A673 (cell line): ENCODE measurements at regions not wholly inside any gene's neighbourhood (a gene's known extent, or its start where the extent isn't known, plus 50 kb on each side); places are given as distances from the start of the nearest gene placed in this dataset.

ENCODE experiments used
- EZH2 ChIP-seq: fragments of 200-600 bp; sonication (generic); IDR thresholded peaks from 2 replicates; pipeline ENCODE4 v1.6.1; 2017; ENCODE audit warnings: borderline replicate concordance, low read depth, mild to moderate bottlenecking, mixed read lengths, antibody characterized with exemption, low read length; ENCODE audit not compliant: poor library complexity, severe bottlenecking
- TF ChIP-seq, protein P1 (sequence below): fragments of 300-800, 200-600 bp; sonication (generic); conservative IDR thresholded peaks from 2 replicates; pipeline ENCODE4 v1.5.1; 2017; ENCODE audit warnings: low read depth, mild to moderate bottlenecking, antibody characterized with exemption, low read length, moderate library complexity, mixed read lengths

DNA sequence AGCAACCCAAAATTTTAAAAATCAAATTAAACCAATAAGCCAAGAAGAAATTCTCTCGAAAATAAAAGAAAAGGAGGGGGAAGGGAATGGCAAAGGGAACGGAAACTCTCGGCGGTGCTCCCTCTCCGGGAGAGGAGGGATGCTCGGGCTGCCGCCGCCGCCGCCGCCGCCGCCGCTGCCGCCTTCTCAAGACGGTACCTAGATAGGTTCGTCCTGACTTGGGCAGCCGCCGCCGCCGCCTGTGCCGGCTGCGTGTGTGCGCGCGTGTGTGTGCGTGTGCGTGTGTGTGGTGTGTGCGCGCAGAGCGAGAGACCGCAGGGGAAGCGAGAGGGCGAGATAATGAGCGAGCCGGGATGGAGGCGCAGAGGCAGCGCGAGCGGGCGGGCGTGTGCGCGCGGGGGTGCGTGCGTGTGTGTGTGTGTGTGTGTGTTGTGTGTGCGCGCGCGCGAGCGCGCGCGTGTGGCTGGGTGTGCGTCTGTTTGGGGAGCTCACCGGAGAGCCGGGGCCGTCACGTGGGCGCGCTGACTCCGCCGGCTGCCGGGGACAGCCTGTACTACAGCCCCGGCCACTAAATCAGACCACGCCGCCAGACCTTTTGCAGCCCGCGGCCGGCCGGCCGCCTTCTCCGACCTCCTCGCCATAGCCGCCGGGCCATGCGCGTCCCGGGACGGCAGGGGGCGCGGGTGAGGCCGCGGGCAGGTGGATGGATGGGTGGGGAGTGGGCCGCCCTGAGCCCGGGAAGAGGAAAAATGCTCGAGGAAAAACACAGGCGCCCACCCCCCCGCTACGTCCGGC is 111.6 kb downstream of the DHX15 start:
- TF ChIP-seq, protein P1, sequence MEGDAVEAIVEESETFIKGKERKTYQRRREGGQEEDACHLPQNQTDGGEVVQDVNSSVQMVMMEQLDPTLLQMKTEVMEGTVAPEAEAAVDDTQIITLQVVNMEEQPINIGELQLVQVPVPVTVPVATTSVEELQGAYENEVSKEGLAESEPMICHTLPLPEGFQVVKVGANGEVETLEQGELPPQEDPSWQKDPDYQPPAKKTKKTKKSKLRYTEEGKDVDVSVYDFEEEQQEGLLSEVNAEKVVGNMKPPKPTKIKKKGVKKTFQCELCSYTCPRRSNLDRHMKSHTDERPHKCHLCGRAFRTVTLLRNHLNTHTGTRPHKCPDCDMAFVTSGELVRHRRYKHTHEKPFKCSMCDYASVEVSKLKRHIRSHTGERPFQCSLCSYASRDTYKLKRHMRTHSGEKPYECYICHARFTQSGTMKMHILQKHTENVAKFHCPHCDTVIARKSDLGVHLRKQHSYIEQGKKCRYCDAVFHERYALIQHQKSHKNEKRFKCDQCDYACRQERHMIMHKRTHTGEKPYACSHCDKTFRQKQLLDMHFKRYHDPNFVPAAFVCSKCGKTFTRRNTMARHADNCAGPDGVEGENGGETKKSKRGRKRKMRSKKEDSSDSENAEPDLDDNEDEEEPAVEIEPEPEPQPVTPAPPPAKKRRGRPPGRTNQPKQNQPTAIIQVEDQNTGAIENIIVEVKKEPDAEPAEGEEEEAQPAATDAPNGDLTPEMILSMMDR, result peak; percentile 59
- TF ChIP-seq EZH2, result peak; percentile 14
